OCI-LY3 (cell line): ENCODE measurements at regions not wholly inside any gene's neighbourhood (a gene's known extent, or its start where the extent isn't known, plus 50 kb on each side); places are given as distances from the start of the nearest gene placed in this dataset.

Experiments used
- CTCF ChIP-seq: fragments of 200-600, 300-600 bp; sonication (generic); IDR thresholded peaks from 2 replicates; pipeline ENCODE4 v1.5.1; 2014; ENCODE audit warnings: antibody characterized with exemption, low read length, low read depth
- EZH2phosphoT487 ChIP-seq: fragments of 200-600 bp; shearing (Covaris generic); IDR thresholded peaks from 2 replicates; pipeline ENCODE4 v1.6.1; 2018; ENCODE audit warnings: antibody characterized with exemption, mixed run types, low read depth

- TF ChIP-seq CTCF (no peak), EZH2phosphoT487 (no peak)
Observed at GRCh38 chr10:33950206-33950605, 615.7 kb upstream of the NRP1 start.
